SK-MEL-5 (cell line): ENCODE measurements at regions not wholly inside any gene's neighbourhood (a gene's known extent, or its start where the extent isn't known, plus 50 kb on each side); places are given as distances from the start of the nearest gene placed in this dataset.

ENCODE experiments used
- DNase-seq: peaks from one replicate; pipeline ENCODE4 v3.0.0-alpha.2; 2016; ENCODE audit warnings: low read depth, low spot score
- in situ Hi-C: cut with HindIII; loops from 2 replicates; pipeline ENCODE4 v1.10.0; 2016; ENCODE audit warnings: low sequenced_read_pairs, high pct_unique_total_duplicates, low pct_unique_long_range_greater_than_20kb
- small RNA-seq, 2 experiments: library from RNA; depleted of rRNA; stranded (forward); fragments of <200 nt; gene quantifications; one replicate each; pipeline ENCODE3, GENCODE V24; 2014

DNA sequence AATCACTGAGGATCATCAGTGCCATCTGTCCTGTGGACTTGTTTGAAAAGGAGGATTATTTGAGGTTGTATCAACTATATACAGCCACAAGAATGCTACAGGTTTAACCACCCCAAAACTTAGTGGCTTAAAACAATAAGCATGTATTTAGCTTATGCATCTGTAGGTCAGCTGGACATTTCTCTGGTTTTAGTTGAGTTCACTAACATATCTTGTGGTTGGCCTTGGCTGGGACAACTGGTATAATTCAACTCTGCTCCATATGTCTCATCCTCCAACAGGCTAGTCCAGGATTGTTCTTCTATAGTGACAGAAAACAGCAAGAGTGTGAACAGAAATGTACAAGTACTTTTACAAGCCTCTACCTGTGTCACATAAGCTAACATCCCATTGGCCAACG lies 49.9 kb upstream of the SOX6 start:
- in situ Hi-C loops: no loop called here
- DNase-seq: no peak

Small RNA genes in the stretch of these regions (small RNA-seq; reads per million reads assigned to genes)
- 0 reads per million in 2 experiments for gene RN7SL188P
